ENCODE measurements at regions not wholly inside any gene's neighbourhood (a gene's known extent, or its start where the extent isn't known, plus 50 kb on each side); places are given as distances from the start of the nearest gene placed in this dataset.

- Histone ChIP-seq H3K27ac (ENCODE audit: low read length in 2 of 2) (no peak overlapping the region), H3K36me3 (replicated peaks in 1 of 2; ENCODE audit: control extremely low read depth in 1 of 2, control insufficient read depth in 1 of 2, extremely low read depth in 1 of 2, insufficient read depth in 2 of 2, low read length in 1 of 2) (no peaks in the 10 kb centered on the region), H4K20me1 (ENCODE audit: control insufficient read depth, insufficient read depth, low read length, poor library complexity, severe bottlenecking) (no peaks in the 10 kb centered on the region), H3K9ac (ENCODE audit: low read length) (no peak overlapping the region), H3K79me2 (ENCODE audit: control insufficient read depth, insufficient read depth, low read length) (no peaks in the 10 kb centered on the region), H3K4me3 (ENCODE audit: control extremely low read depth in 1 of 5, extremely low read depth in 1 of 5, insufficient read depth in 1 of 5, low read depth in 2 of 5, low read length in 4 of 5) (no peak overlapping the region), H3K4me2 (replicated peaks; ENCODE audit: low read depth, low read length, poor library complexity, severe bottlenecking) (no peak overlapping the region), H3K4me1 (ENCODE audit: control insufficient read depth in 2 of 2, insufficient read depth in 2 of 2, low read length in 2 of 2) (no peaks in the 10 kb centered on the region), H3K9me3 (ENCODE audit: control extremely low read depth in 1 of 3, control insufficient read depth in 2 of 3, insufficient read depth in 1 of 3, low read length in 2 of 3) (no peaks in the 10 kb centered on the region), H2AFZ (ENCODE audit: insufficient read depth, low read depth, low read length, poor library complexity, severe bottlenecking) (no peak overlapping the region), H3K27me3 (replicated peaks in 1 of 4; ENCODE audit: control extremely low read depth in 1 of 4, control insufficient read depth in 3 of 4, insufficient read depth in 4 of 4, low read length in 3 of 4) (no peaks in the 10 kb centered on the region)
- CTCF ChIA-PET: no interaction called here
- ATAC-seq (ENCODE audit: low read depth) (no peak), DNase-seq (no peak)
- Mint-ChIP-seq H3K27ac (no peak overlapping the region), H3K4me1 (no peaks in the 10 kb centered on the region), H3K4me3 (no peak overlapping the region), H3K27me3 (no peaks in the 10 kb centered on the region), H3K9me3 (ENCODE audit: insufficient read depth) (no peaks in the 10 kb centered on the region)
- no CpG with 5 or more reads among the region's 1 CpG for WGBS (ENCODE audit: insufficient coverage)
- TF ChIP-seq CTCF (IDR thresholded peaks at IDR 0.05) (no peak), EZH2 (IDR thresholded peaks at IDR 0.05; ENCODE audit: borderline replicate concordance, insufficient read depth, low read depth, low read length, poor library complexity, severe bottlenecking) (no peak)
- POLR2A ChIA-PET: no interaction called here
- intact Hi-C loops (cut with micrococcal nuclease): no loop called here
Observed at GRCh38 chr1:106038260-106038659, 1018.2 kb upstream of the PRMT6 start.

- H3K27ac ChIP-seq (ENCODE audit: low read length in 2 of 2): no peak overlapping the region
- ATAC-seq (ENCODE audit: low read depth) (no peak), DNase-seq (no peak)
- H3K4me3 ChIP-seq (ENCODE audit: control extremely low read depth in 1 of 5, extremely low read depth in 1 of 5, insufficient read depth in 1 of 5, low read depth in 2 of 5, low read length in 4 of 5): no peak overlapping the region
- Mint-ChIP-seq H3K4me1 (no peaks in the 10 kb centered on the region), H3K27me3 (no peaks in the 10 kb centered on the region), H3K27ac (no peak overlapping the region), H3K4me3 (no peak overlapping the region), H3K9me3 (ENCODE audit: insufficient read depth) (no peaks in the 10 kb centered on the region)
- no peak overlapping the region for H2AFZ ChIP-seq (ENCODE audit: insufficient read depth, low read depth, low read length, poor library complexity, severe bottlenecking)
- H4K20me1 ChIP-seq (ENCODE audit: control insufficient read depth, insufficient read depth, low read length, poor library complexity, severe bottlenecking): no peaks in the 10 kb centered on the region
- H3K4me2 ChIP-seq (replicated peaks; ENCODE audit: low read depth, low read length, poor library complexity, severe bottlenecking): no peak overlapping the region
- no peaks in the 10 kb centered on the region for H3K9me3 ChIP-seq (ENCODE audit: control extremely low read depth in 1 of 3, control insufficient read depth in 2 of 3, insufficient read depth in 1 of 3, low read length in 2 of 3)
- intact Hi-C loops (cut with micrococcal nuclease): no loop called here
- ChIA-PET POLR2A (no interaction called here), CTCF (no interaction called here)
- no peaks in the 10 kb centered on the region for H3K27me3 ChIP-seq (replicated peaks in 1 of 4; ENCODE audit: control extremely low read depth in 1 of 4, control insufficient read depth in 3 of 4, insufficient read depth in 4 of 4, low read length in 3 of 4)
- H3K36me3 ChIP-seq (replicated peaks in 1 of 2; ENCODE audit: control extremely low read depth in 1 of 2, control insufficient read depth in 1 of 2, extremely low read depth in 1 of 2, insufficient read depth in 2 of 2, low read length in 1 of 2): no peaks in the 10 kb centered on the region
- TF ChIP-seq EZH2 (IDR thresholded peaks at IDR 0.05; ENCODE audit: borderline replicate concordance, insufficient read depth, low read depth, low read length, poor library complexity, severe bottlenecking) (no peak), CTCF (IDR thresholded peaks at IDR 0.05) (no peak)
- WGBS (ENCODE audit: insufficient coverage): 100% methylated on average over 1 of the region's 2 CpGs
- no peaks in the 10 kb centered on the region for H3K4me1 ChIP-seq (ENCODE audit: control insufficient read depth in 2 of 2, insufficient read depth in 2 of 2, low read length in 2 of 2)
- H3K9ac ChIP-seq (ENCODE audit: low read length): no peak overlapping the region
- H3K79me2 ChIP-seq (ENCODE audit: control insufficient read depth, insufficient read depth, low read length): no peaks in the 10 kb centered on the region
Observed at GRCh38 chr1:106043971-106044370, 1012.5 kb upstream of the PRMT6 start.
